Panc1 (cell line): ENCODE measurements at regions not wholly inside any gene's neighbourhood (a gene's known extent, or its start where the extent isn't known, plus 50 kb on each side); places are given as distances from the start of the nearest gene placed in this dataset.

Experiments used
- ATAC-seq: fragments of 200-7000 bp; cut with Tn5 transposase; 2 replicates; pipeline ENCODE4 v1.9.1; 2020; ENCODE audit warnings: mild to moderate bottlenecking, moderate library complexity
- BruUV-seq: library from RNA; stranded (reverse); fragments of 400-500 nt; replicated peaks from 2 replicates; lab custom pipeline; 2021; lab: Mats Ljungman, UMichigan
- CTCF ChIA-PET: fragments of 300-600 bp; sonication (Branson Sonifier 250); formaldehyde crosslinking; loops from one replicate; lab custom pipeline; 2022; ENCODE audit warnings: antibody characterized with exemption; lab: Charles Lee
- POLR2A ChIA-PET: fragments of 300-600 bp; sonication (Branson Sonifier 250); formaldehyde crosslinking; loops from one replicate; lab custom pipeline; 2022; ENCODE audit warnings: antibody characterized with exemption; lab: Charles Lee
- DNase-seq: peaks from one replicate; pipeline ENCODE4 v3.0.0-alpha.2; 2010; ENCODE audit warnings: low read depth, low spot score
- H3K27ac ChIP-seq: 2 replicates; pipeline ENCODE4 v1.5.1; 2011; ENCODE audit warnings: mild to moderate bottlenecking, low read length, inconsistent platforms
- H3K27me3 ChIP-seq: fragments of 200-500 bp; sonication (Bioruptor generic); 2 replicates; pipeline ENCODE4 v1.6.0; 2014; ENCODE audit warnings: low read length, inconsistent platforms; ENCODE audit not compliant: control insufficient read depth, insufficient read depth
- H3K36me3 ChIP-seq: fragments of 200-500 bp; sonication (Bioruptor generic); 2 replicates; pipeline ENCODE4 v1.5.1; 2014; ENCODE audit warnings: inconsistent platforms, mild to moderate bottlenecking, low read length, moderate library complexity; ENCODE audit not compliant: control insufficient read depth, insufficient read depth
- H3K4me1 ChIP-seq: 2 replicates; pipeline ENCODE4 v1.5.1; 2011; ENCODE audit warnings: inconsistent platforms, mild to moderate bottlenecking, low read length, moderate library complexity; ENCODE audit not compliant: control insufficient read depth, insufficient read depth
- H3K4me3 ChIP-seq, 2 experiments: 2 replicates each; pipeline ENCODE4 v1.5.1; 2011 to 2012; ENCODE audit warnings: low read depth in 2 of 2, low read length in 2 of 2, mild to moderate bottlenecking in 2 of 2, inconsistent platforms in 1 of 2, moderate library complexity in 1 of 2
- H3K9me3 ChIP-seq: fragments of 200-500 bp; sonication (Bioruptor generic); 2 replicates; pipeline ENCODE4 v1.5.1; 2014; ENCODE audit warnings: low read depth, mild to moderate bottlenecking, inconsistent platforms, low read length, moderate library complexity; ENCODE audit not compliant: control insufficient read depth, insufficient read depth
- CTCF ChIP-seq: fragments of 450-650 bp; IDR thresholded peaks from 2 replicates; pipeline ENCODE4 v1.5.1; 2017; ENCODE audit warnings: mild to moderate bottlenecking
- POLR2AphosphoS5 ChIP-seq: IDR thresholded peaks from 2 replicates; pipeline ENCODE4 v1.6.1; 2012; ENCODE audit warnings: mild to moderate bottlenecking, low read depth, low read length, moderate library complexity
- REST ChIP-seq, 2 experiments: IDR thresholded peaks; 2 replicates each; pipeline ENCODE4 v1.6.1; 2011 to 2012; ENCODE audit warnings: low read depth in 2 of 2, control low read depth in 1 of 2, low read length in 1 of 2, mild to moderate bottlenecking in 1 of 2, moderate library complexity in 1 of 2; ENCODE audit not compliant: insufficient read depth in 1 of 2
- SIN3A ChIP-seq: IDR thresholded peaks from 2 replicates; pipeline ENCODE4 v1.6.1; 2012; ENCODE audit warnings: low read depth, mild to moderate bottlenecking, low read length, moderate library complexity, borderline replicate concordance; ENCODE audit not compliant: insufficient read depth
- TCF7L2 ChIP-seq: IDR thresholded peaks from 2 replicates; pipeline ENCODE4 v1.6.1; 2011; ENCODE audit warnings: mild to moderate bottlenecking, low read depth, low read length, inconsistent platforms
- in situ Hi-C: cut with HindIII; loops from 2 replicates; pipeline ENCODE4 v1.10.0; 2016; ENCODE audit warnings: low sequenced_read_pairs, low pct_unique_long_range_greater_than_20kb
- intact Hi-C: fragments of 100-400 bp; cut with micrococcal nuclease; formaldehyde crosslinking; loops from one replicate; pipeline ENCODE4 v1.10.0; 2022; ENCODE audit not compliant: unreplicated experiment

GRCh38 chr13:63093907-63094469 lies 1678.3 kb upstream of the PCDH20 start:
- CTCF ChIA-PET, result no interaction called here
- in situ Hi-C loops, result no loop called here
- H3K4me3 ChIP-seq, result no peak overlapping the region
- intact Hi-C loops, result no loop called here
- H3K36me3 ChIP-seq, result no peaks in the 10 kb centered on the region
- no peak for DNase-seq
- no TSS peak for BruUV-seq
- H3K27ac ChIP-seq, result no peak overlapping the region
- no peaks in the 10 kb centered on the region for H3K4me1 ChIP-seq
- POLR2A ChIA-PET, result no interaction called here
- ATAC-seq, result no peak
- H3K27me3 ChIP-seq, result no peaks in the 10 kb centered on the region
- TF ChIP-seq TCF7L2, result no peak
- no peak for TF ChIP-seq CTCF
- no peak for TF ChIP-seq SIN3A
- TF ChIP-seq REST (IDR thresholded peaks at IDR 0.05; ENCODE audit: insufficient read depth in 1 of 2, low read depth in 2 of 2, low read length in 1 of 2), result no peak
- TF ChIP-seq POLR2AphosphoS5, result no peak
- H3K9me3 ChIP-seq, result no peaks in the 10 kb centered on the region

- TF ChIP-seq TCF7L2 (no peak), REST (IDR thresholded peaks at IDR 0.05; ENCODE audit: insufficient read depth in 1 of 2, low read depth in 2 of 2, low read length in 1 of 2) (no peak), POLR2AphosphoS5 (no peak), SIN3A (no peak), CTCF (no peak)
- no TSS peak for BruUV-seq
- Histone ChIP-seq H3K4me3 (no peak overlapping the region), H3K27ac (no peak overlapping the region), H3K27me3 (no peaks in the 10 kb centered on the region), H3K36me3 (no peaks in the 10 kb centered on the region), H3K9me3 (no peaks in the 10 kb centered on the region), H3K4me1 (no peaks in the 10 kb centered on the region)
- ChIA-PET POLR2A (no interaction called here), CTCF (no interaction called here)
- intact Hi-C loops (no loop called here), in situ Hi-C loops (no loop called here)
- DNase-seq (no peak), ATAC-seq (no peak)
Measured at GRCh38 chr13:63092456-63092855, 1676.8 kb upstream of the PCDH20 start.
